D721Med (cell line): ENCODE measurements at regions not wholly inside any gene's neighbourhood (a gene's known extent, or its start where the extent isn't known, plus 50 kb on each side); places are given as distances from the start of the nearest gene placed in this dataset.

Experiments
- DNase-seq: peaks from one replicate; pipeline ENCODE4 v3.0.0; 2011; ENCODE audit warnings: low spot score; ENCODE audit not compliant: insufficient read length
- FAIRE-seq: peaks from 2 replicates; lab custom pipeline; 2011; peaks lifted over from hg19 to GRCh38; lab: Jason Lieb, UNC
- TF ChIP-seq, protein P1 (sequence below): IDR thresholded peaks from 2 replicates; pipeline ENCODE4 v1.5.1; 2012; ENCODE audit warnings: mild to moderate bottlenecking, control low read depth; ENCODE audit not compliant: insufficient read depth; ENCODE audit errors: missing control alignments

DNA sequence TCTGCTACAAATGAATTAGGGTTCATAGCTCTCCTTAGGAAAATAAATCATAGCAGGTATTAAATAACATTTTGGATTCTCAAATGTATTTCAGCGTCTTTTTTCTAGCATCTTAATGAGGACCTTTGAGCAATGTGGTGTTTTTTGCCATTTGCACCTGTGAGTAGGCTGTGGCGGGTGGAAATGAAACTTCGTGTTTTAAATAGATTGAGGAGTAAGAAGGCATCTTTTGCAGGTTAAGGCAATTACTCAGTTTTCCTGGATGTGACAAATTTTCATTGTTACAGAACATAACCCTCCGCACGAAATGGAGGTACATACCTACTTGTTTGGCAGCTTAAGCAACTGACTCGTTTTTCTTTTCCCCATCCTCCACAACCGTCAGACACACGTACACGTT is 708.9 kb upstream of the NRSN1 start:
- TF ChIP-seq, protein P1, sequence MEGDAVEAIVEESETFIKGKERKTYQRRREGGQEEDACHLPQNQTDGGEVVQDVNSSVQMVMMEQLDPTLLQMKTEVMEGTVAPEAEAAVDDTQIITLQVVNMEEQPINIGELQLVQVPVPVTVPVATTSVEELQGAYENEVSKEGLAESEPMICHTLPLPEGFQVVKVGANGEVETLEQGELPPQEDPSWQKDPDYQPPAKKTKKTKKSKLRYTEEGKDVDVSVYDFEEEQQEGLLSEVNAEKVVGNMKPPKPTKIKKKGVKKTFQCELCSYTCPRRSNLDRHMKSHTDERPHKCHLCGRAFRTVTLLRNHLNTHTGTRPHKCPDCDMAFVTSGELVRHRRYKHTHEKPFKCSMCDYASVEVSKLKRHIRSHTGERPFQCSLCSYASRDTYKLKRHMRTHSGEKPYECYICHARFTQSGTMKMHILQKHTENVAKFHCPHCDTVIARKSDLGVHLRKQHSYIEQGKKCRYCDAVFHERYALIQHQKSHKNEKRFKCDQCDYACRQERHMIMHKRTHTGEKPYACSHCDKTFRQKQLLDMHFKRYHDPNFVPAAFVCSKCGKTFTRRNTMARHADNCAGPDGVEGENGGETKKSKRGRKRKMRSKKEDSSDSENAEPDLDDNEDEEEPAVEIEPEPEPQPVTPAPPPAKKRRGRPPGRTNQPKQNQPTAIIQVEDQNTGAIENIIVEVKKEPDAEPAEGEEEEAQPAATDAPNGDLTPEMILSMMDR = no peak
- DNase-seq (no peak), FAIRE-seq (no peak)

DNA sequence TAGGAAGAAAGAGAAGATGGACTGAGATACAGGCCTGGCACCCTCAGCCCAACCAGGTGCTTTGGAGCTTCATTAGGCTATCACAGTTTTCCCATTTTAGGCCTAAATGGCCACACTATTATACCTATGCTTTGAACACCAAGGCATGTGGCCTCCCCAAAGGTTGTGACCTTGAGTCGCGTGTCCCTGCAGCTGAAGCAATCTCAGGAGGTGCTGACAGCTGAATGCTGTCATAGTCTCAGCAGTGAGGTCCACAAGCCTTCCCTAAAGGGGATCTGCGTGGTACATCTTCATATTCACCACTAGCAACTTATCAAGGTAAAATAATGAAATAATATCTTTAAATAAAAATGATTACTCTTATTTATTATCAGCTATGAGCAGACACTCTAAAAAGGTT is 707.9 kb upstream of the NRSN1 start:
- FAIRE-seq (no peak), DNase-seq (no peak)
- TF ChIP-seq, protein P1 = no peak

DNA sequence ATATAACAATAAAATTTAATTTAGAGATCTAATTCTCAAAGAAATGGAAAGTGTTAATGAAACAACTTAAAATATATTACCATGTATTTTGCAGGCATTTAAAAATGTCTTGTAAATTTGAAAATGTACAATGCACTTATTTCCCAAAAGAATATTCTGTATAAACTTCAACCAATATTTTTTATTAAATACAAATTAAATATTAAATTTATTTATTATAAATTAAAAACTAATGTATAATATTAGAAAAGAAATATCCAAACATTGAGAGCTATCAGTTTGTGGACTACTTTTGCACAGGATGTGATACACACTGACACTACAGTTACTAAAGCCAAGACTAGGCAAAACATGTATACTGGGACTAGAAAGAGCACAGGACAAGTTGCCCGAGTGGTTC is 707.0 kb upstream of the NRSN1 start:
- DNase-seq = no peak
- no peak for FAIRE-seq

DNA sequence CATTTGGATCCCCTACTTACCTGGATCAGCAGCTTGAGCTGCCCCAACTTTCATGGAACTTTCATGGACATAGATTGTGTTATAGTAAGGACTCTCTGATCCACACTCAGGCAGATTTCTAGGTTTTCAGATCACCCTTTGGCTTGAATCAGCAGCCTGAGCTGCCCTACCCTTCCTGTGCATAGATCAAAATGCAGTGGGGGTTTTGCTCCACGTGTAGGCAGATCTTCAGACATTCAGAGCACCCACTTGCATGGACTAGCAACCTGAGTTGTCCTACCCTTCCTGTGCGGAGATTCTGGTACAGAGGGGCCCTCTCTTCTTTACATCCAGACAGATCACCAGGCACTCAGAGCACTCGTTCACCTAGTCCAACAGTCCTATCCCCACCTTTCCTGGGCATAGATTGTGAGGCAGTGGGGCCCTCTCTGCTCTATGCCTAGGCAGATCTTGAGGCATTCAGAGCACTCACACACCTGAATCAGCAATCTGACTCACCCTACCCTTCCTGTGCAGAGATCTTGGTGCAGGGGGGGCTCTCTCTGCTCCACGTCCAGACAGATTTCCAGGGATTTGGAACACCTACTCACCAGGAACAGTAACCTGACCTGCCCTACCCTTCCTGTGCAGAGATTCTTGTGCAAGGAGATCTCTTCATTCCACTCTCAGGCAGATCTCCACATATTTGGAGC is 705.2 kb upstream of the NRSN1 start:
- DNase-seq = no peak
- TF ChIP-seq, protein P1 = no peak
- FAIRE-seq = no peak

More for the DNA sequence above, 707.0 kb upstream of the NRSN1 start:
- TF ChIP-seq, protein P1 = no peak

DNA sequence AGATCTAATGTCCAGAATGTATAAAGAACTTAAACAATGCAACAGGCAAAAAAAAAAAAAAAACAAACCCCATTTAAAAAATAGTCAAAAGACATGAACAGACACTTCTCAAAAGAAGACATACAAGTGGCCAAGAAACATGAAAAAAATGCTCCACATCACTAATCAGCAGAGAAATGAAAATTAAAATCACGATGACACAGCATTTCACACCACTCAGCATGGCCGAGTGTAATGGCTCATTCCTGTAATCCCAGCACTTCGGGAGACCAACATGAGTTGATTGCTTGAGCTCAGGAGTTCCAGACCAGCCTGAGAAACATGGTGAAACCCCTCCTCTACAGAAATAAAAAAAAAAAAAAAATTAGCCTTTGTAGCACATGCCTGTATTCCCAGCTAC is 701.4 kb upstream of the NRSN1 start:
- DNase-seq (no peak), FAIRE-seq (no peak)
- TF ChIP-seq, protein P1 = no peak

DNA sequence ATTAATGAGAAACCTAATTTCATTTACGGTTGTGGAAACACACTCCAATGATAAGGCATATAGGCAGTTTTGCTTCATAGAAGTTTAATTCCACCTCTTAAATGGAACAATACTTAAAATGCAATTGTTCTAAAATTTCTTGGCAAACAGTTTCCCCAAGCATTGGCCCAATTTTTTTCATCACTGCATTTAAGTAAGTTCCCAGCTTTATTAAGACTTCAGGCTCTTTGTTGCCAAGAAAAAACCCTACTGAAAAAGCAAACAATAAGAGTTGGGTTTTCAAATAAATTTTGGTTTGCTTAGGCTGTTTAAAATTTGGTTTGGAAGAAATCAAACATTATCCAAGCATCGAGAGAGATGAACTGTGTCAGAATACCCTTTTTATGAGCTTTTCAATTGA is 690.9 kb upstream of the NRSN1 start:
- FAIRE-seq = no peak
- DNase-seq = no peak
- TF ChIP-seq, protein P1 = no peak

DNA sequence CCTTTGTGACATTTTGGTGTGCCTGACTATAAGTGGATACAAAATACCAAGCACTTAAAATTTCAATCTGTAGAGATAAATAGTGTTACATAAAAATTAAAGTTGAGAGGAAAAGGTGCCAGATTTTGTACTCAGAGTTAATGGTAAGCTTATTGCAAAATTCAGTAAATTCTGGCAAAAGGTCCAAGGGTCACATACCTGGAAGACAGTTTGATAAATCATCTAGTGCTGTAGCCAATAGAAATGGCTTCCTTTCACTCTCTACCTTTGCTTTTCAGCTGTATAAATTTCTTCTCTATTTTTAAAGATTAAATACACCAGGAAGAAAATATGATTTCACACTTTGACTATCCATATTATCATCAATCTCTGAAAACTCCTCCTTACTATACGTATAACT is 690.2 kb upstream of the NRSN1 start:
- no peak for FAIRE-seq
- TF ChIP-seq, protein P1 = no peak
- DNase-seq = no peak
